DOHH2 (cell line): ENCODE measurements at regions not wholly inside any gene's neighbourhood (a gene's known extent, or its start where the extent isn't known, plus 50 kb on each side); places are given as distances from the start of the nearest gene placed in this dataset.

Source experiments
- H3F3A ChIP-seq: fragments of 200-600 bp; sonication (generic), shearing (Covaris generic); 2 replicates; pipeline ENCODE4 v1.6.0; 2016; ENCODE audit warnings: antibody characterized with exemption, mild to moderate bottlenecking; ENCODE audit not compliant: control insufficient read depth, insufficient read depth
- H3K27ac ChIP-seq: fragments of 200-600 bp; sonication (generic); 2 replicates; pipeline ENCODE4 v1.5.1; 2014; ENCODE audit warnings: low read depth, mild to moderate bottlenecking, low read length, moderate library complexity
- H3K27me3 ChIP-seq: fragments of 200-600 bp; sonication (generic); 2 replicates; pipeline ENCODE4 v1.6.1; 2014; ENCODE audit warnings: mild to moderate bottlenecking, low read length, mixed read lengths; ENCODE audit not compliant: control insufficient read depth
- H3K36me3 ChIP-seq: fragments of 200-600 bp; sonication (generic); 2 replicates; pipeline ENCODE4 v1.6.1; 2014; ENCODE audit warnings: mild to moderate bottlenecking, low read length, moderate library complexity, mixed read lengths; ENCODE audit not compliant: control insufficient read depth
- H3K4me1 ChIP-seq: fragments of 200-600 bp; sonication (generic); 2 replicates; pipeline ENCODE4 v1.6.1; 2014; ENCODE audit warnings: mild to moderate bottlenecking, low read length, mixed read lengths; ENCODE audit not compliant: control insufficient read depth
- H3K4me2 ChIP-seq: fragments of 200-600 bp; sonication (generic); 2 replicates; pipeline ENCODE4 v1.6.0; 2014; ENCODE audit warnings: mild to moderate bottlenecking, low read length, moderate library complexity
- H3K4me3 ChIP-seq: fragments of 200-600 bp; sonication (generic); 2 replicates; pipeline ENCODE4 v1.5.1; 2014; ENCODE audit warnings: mild to moderate bottlenecking, low read length, mixed read lengths
- H3K79me2 ChIP-seq: fragments of 200-600 bp; sonication (generic); 2 replicates; pipeline ENCODE4 v1.6.1; 2014; ENCODE audit warnings: mild to moderate bottlenecking, low read length, mixed read lengths; ENCODE audit not compliant: control insufficient read depth
- H3K9me2 ChIP-seq: fragments of 200-600 bp; sonication (generic); replicated peaks from 2 replicates; pipeline ENCODE4 v1.6.1; 2014; ENCODE audit warnings: mild to moderate bottlenecking, low read length, mixed read lengths; ENCODE audit not compliant: control insufficient read depth
- H3K9me3 ChIP-seq: fragments of 200-600 bp; sonication (generic); 2 replicates; pipeline ENCODE4 v1.6.1; 2014; ENCODE audit warnings: antibody characterized with exemption, low read length, mixed read lengths; ENCODE audit not compliant: control insufficient read depth, insufficient read depth
- H4K20me1 ChIP-seq: fragments of 200-600 bp; sonication (generic); 2 replicates; pipeline ENCODE4 v1.6.0; 2014; ENCODE audit warnings: low read depth, mild to moderate bottlenecking, antibody characterized with exemption, low read length, moderate library complexity; ENCODE audit not compliant: control insufficient read depth, insufficient read depth
- EZH2phosphoT487 ChIP-seq: fragments of 200-600 bp; sonication (generic); IDR thresholded peaks from 2 replicates; pipeline ENCODE4 v1.6.1; 2017; ENCODE audit warnings: borderline replicate concordance, mild to moderate bottlenecking, antibody characterized with exemption, low read length, moderate library complexity, mixed read lengths
- TF ChIP-seq, protein P1 (sequence below): fragments of 200-600 bp; sonication (generic); IDR thresholded peaks from one replicate; pipeline ENCODE4 v1.5.1; 2014; ENCODE audit warnings: antibody characterized with exemption, mild to moderate bottlenecking, low read depth, low read length; ENCODE audit not compliant: poor library complexity, severe bottlenecking

DNA sequence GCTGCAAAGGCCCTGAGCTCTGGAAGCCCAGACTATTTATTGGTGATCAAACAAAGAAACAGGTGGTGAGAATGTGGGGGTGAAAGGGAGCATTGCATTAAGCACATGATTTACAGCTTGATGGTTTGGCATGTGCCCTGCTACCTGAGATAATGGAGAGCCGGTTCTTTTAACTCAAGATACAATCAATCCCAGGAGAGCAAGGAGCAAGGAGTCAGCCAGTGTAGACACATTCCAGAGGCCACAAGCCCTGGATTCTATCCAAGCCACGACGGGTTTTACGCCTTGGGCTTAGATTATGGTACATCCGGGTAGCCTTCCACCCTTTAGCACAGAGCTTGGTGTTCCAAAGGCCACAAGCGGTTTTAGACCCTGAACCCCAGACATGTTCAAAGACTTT is 292.2 kb downstream of the CYLC2 start:
- Histone ChIP-seq H3K36me3 (no peaks in the 10 kb centered on the region), H3K79me2 (no peaks in the 10 kb centered on the region), H3K27ac (no peak overlapping the region), H3K9me3 (no peaks in the 10 kb centered on the region), H3K4me3 (no peak overlapping the region), H4K20me1 (no peaks in the 10 kb centered on the region), H3F3A (no peaks in the 10 kb centered on the region), H3K4me2 (no peak overlapping the region), H3K9me2 (no peaks in the 10 kb centered on the region), H3K27me3 (no peaks in the 10 kb centered on the region), H3K4me1 (no peaks in the 10 kb centered on the region)
- TF ChIP-seq EZH2phosphoT487 = no peak
- TF ChIP-seq, protein P1, sequence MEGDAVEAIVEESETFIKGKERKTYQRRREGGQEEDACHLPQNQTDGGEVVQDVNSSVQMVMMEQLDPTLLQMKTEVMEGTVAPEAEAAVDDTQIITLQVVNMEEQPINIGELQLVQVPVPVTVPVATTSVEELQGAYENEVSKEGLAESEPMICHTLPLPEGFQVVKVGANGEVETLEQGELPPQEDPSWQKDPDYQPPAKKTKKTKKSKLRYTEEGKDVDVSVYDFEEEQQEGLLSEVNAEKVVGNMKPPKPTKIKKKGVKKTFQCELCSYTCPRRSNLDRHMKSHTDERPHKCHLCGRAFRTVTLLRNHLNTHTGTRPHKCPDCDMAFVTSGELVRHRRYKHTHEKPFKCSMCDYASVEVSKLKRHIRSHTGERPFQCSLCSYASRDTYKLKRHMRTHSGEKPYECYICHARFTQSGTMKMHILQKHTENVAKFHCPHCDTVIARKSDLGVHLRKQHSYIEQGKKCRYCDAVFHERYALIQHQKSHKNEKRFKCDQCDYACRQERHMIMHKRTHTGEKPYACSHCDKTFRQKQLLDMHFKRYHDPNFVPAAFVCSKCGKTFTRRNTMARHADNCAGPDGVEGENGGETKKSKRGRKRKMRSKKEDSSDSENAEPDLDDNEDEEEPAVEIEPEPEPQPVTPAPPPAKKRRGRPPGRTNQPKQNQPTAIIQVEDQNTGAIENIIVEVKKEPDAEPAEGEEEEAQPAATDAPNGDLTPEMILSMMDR = no peak

DNA sequence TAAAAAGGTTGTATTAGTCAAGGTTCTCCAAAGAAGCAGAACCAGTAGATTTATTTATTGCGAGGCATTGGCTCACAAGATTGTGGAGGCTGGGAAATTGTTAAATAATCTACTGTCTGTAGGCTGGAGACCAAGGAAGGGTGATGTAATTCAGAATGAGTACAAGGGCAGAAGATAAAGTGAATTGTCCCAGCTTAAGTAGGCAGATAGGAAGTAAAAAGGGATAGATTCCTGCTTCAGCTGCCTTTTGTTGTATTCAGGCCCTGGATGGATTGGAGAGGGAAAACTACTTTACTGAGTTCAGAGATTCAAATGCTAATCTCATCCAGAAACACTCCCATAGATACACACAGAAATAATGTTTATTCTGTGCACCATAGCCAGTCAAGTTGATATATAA is 301.1 kb downstream of the CYLC2 start:
- Histone ChIP-seq H3K4me3 (no peak overlapping the region), H3K4me2 (no peak overlapping the region)

DNA sequence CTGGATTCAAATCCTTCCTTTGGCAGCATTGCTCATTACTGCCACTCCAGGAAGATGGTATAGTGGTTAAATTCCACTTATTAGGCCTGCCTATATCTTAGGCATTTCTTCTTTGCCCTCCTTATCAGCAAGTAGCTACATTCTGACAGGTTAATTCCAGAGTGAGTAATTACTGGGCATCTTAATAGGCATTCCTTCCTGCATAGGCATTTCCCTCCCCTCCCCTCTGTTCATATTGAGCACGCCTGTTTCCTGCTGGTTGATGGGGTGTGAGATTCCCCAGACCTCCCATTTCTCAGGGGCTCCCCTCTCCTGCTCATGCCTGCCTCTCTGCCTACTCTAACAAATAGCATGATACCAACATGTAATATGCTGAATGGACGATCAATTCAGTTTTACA is 305.9 kb downstream of the CYLC2 start:
- Histone ChIP-seq H3K4me1 (no peaks in the 10 kb centered on the region), H3K79me2 (no peaks in the 10 kb centered on the region), H3K9me2 (no peaks in the 10 kb centered on the region), H3K27ac (no peak overlapping the region), H3K4me3 (no peak overlapping the region), H4K20me1 (no peaks in the 10 kb centered on the region), H3K27me3 (no peaks in the 10 kb centered on the region), H3K36me3 (no peaks in the 10 kb centered on the region), H3K9me3 (no peaks in the 10 kb centered on the region), H3K4me2 (no peak overlapping the region), H3F3A (no peaks in the 10 kb centered on the region)
- TF ChIP-seq, protein P1 = no peak
- TF ChIP-seq EZH2phosphoT487 = no peak

More for the DNA sequence above, 301.1 kb downstream of the CYLC2 start:
- H3K36me3 ChIP-seq = no peaks in the 10 kb centered on the region
- H3K9me2 ChIP-seq = no peaks in the 10 kb centered on the region
- TF ChIP-seq EZH2phosphoT487 = no peak
- TF ChIP-seq, protein P1 = no peak
- no peaks in the 10 kb centered on the region for H3F3A ChIP-seq
- no peaks in the 10 kb centered on the region for H3K4me1 ChIP-seq
- no peak overlapping the region for H3K27ac ChIP-seq
- H3K27me3 ChIP-seq = no peaks in the 10 kb centered on the region
- H3K9me3 ChIP-seq = no peaks in the 10 kb centered on the region
- no peaks in the 10 kb centered on the region for H4K20me1 ChIP-seq
- H3K79me2 ChIP-seq = no peaks in the 10 kb centered on the region

DNA sequence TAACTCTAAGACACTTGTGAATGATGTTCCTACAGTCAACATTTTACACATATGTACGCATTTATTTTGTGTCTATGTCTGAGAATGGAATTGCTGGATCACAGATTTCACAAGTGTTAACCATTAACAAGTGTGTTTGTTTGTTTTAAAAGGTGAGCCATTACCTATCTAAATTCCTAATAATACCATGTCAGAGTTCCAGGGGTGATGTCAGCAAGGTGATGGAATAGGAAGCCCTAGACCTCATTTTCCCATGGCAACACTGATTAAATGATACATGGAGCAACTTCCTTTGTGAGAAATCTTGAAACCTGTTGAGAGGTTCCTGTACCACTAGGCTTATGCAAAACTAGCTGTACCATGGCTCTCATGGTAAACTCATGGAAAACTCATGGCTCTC is 309.7 kb downstream of the CYLC2 start:
- Histone ChIP-seq H3K36me3 (no peaks in the 10 kb centered on the region), H3K27ac (no peak overlapping the region), H3K27me3 (no peaks in the 10 kb centered on the region), H3K79me2 (no peaks in the 10 kb centered on the region), H3K4me2 (no peak overlapping the region), H3F3A (no peaks in the 10 kb centered on the region), H3K4me1 (no peaks in the 10 kb centered on the region), H4K20me1 (no peaks in the 10 kb centered on the region), H3K4me3 (no peak overlapping the region), H3K9me3 (no peaks in the 10 kb centered on the region), H3K9me2 (no peaks in the 10 kb centered on the region)
- no peak for TF ChIP-seq EZH2phosphoT487
- TF ChIP-seq, protein P1 = no peak
